IPS-15b (cell line): ENCODE measurements at regions not wholly inside any gene's neighbourhood (a gene's known extent, or its start where the extent isn't known, plus 50 kb on each side); places are given as distances from the start of the nearest gene placed in this dataset.

Experiments used
- H3K27me3 ChIP-seq: one replicate; pipeline ENCODE4 v1.6.1; 2013; ENCODE audit warnings: low read length; ENCODE audit not compliant: control insufficient read depth, insufficient read depth
- H3K36me3 ChIP-seq: one replicate; pipeline ENCODE4 v1.6.1; 2013; ENCODE audit warnings: low read length; ENCODE audit not compliant: control insufficient read depth, insufficient read depth
- H3K4me1 ChIP-seq: one replicate; pipeline ENCODE4 v1.6.1; 2013; ENCODE audit warnings: mild to moderate bottlenecking, low read length; ENCODE audit not compliant: control insufficient read depth, insufficient read depth
- H3K4me3 ChIP-seq: one replicate; pipeline ENCODE4 v1.5.1; 2013; ENCODE audit warnings: low read depth, low read length
- H3K9ac ChIP-seq: one replicate; pipeline ENCODE4 v1.6.1; 2013; ENCODE audit warnings: low read depth, mild to moderate bottlenecking, low read length
- H3K9me3 ChIP-seq: one replicate; pipeline ENCODE4 v1.6.1; 2013; ENCODE audit warnings: mild to moderate bottlenecking, low read length; ENCODE audit not compliant: control insufficient read depth, insufficient read depth

- Histone ChIP-seq H3K9ac (no peak overlapping the region), H3K36me3 (no peaks in the 10 kb centered on the region), H3K4me3 (no peak overlapping the region), H3K27me3 (no peaks in the 10 kb centered on the region), H3K4me1 (no peaks in the 10 kb centered on the region), H3K9me3 (no peaks in the 10 kb centered on the region)
Measured at GRCh38 chr3:44039006-44039405, 202.7 kb upstream of the TOPAZ1 start.

GRCh38 chr3:44041726-44042125, 200.0 kb upstream of the TOPAZ1 start:
- no peak overlapping the region for H3K9ac ChIP-seq
- H3K36me3 ChIP-seq: no peaks in the 10 kb centered on the region
- H3K4me3 ChIP-seq: no peak overlapping the region
- H3K4me1 ChIP-seq: no peaks in the 10 kb centered on the region
- H3K9me3 ChIP-seq: no peaks in the 10 kb centered on the region
- no peaks in the 10 kb centered on the region for H3K27me3 ChIP-seq

- H3K4me1 ChIP-seq: no peaks in the 10 kb centered on the region
- no peaks in the 10 kb centered on the region for H3K27me3 ChIP-seq
- H3K36me3 ChIP-seq: no peaks in the 10 kb centered on the region
- H3K9me3 ChIP-seq: no peaks in the 10 kb centered on the region
- H3K9ac ChIP-seq: no peak overlapping the region
- H3K4me3 ChIP-seq: no peak overlapping the region
Measured at GRCh38 chr3:44042772-44043171, 198.9 kb upstream of the TOPAZ1 start.

- Histone ChIP-seq H3K4me1 (no peaks in the 10 kb centered on the region), H3K9me3 (no peaks in the 10 kb centered on the region), H3K36me3 (no peaks in the 10 kb centered on the region), H3K4me3 (no peak overlapping the region), H3K9ac (no peak overlapping the region), H3K27me3 (no peaks in the 10 kb centered on the region)
Measured at GRCh38 chr3:44045476-44046275, 196.0 kb upstream of the TOPAZ1 start.

- Histone ChIP-seq H3K4me1 (no peaks in the 10 kb centered on the region), H3K9me3 (no peaks in the 10 kb centered on the region), H3K27me3 (no peaks in the 10 kb centered on the region), H3K36me3 (no peaks in the 10 kb centered on the region), H3K9ac (no peak overlapping the region), H3K4me3 (no peak overlapping the region)
Measured at GRCh38 chr3:44047796-44048195, 193.9 kb upstream of the TOPAZ1 start.

- Histone ChIP-seq H3K36me3 (no peaks in the 10 kb centered on the region), H3K9ac (no peak overlapping the region), H3K9me3 (no peaks in the 10 kb centered on the region), H3K4me3 (no peak overlapping the region), H3K4me1 (no peaks in the 10 kb centered on the region), H3K27me3 (no peaks in the 10 kb centered on the region)
Measured at GRCh38 chr3:44048196-44048924, 193.3 kb upstream of the TOPAZ1 start.

- no peaks in the 10 kb centered on the region for H3K36me3 ChIP-seq
- H3K27me3 ChIP-seq: no peaks in the 10 kb centered on the region
- no peak overlapping the region for H3K4me3 ChIP-seq
- H3K4me1 ChIP-seq: no peaks in the 10 kb centered on the region
- H3K9ac ChIP-seq: no peak overlapping the region
- no peaks in the 10 kb centered on the region for H3K9me3 ChIP-seq
Measured at GRCh38 chr3:44048949-44049348, 192.7 kb upstream of the TOPAZ1 start.

- Histone ChIP-seq H3K36me3 (no peaks in the 10 kb centered on the region), H3K9ac (no peak overlapping the region), H3K4me3 (no peak overlapping the region), H3K4me1 (no peaks in the 10 kb centered on the region), H3K27me3 (no peaks in the 10 kb centered on the region), H3K9me3 (no peaks in the 10 kb centered on the region)
Measured at GRCh38 chr3:44050101-44050500, 191.6 kb upstream of the TOPAZ1 start.

- Histone ChIP-seq H3K4me3 (no peak overlapping the region), H3K9ac (no peak overlapping the region), H3K36me3 (no peaks in the 10 kb centered on the region), H3K9me3 (no peaks in the 10 kb centered on the region), H3K27me3 (no peaks in the 10 kb centered on the region), H3K4me1 (no peaks in the 10 kb centered on the region)
Measured at GRCh38 chr3:44050867-44051266, 190.8 kb upstream of the TOPAZ1 start.

- no peak overlapping the region for H3K4me3 ChIP-seq
- no peaks in the 10 kb centered on the region for H3K9me3 ChIP-seq
- H3K36me3 ChIP-seq: no peaks in the 10 kb centered on the region
- H3K27me3 ChIP-seq: no peaks in the 10 kb centered on the region
- no peak overlapping the region for H3K9ac ChIP-seq
- H3K4me1 ChIP-seq: peaks cover 5% of the 10 kb centered on the region
Measured at GRCh38 chr3:44055951-44056350, 185.7 kb upstream of the TOPAZ1 start.

GRCh38 chr3:44056446-44057240, 185.0 kb upstream of the TOPAZ1 start:
- H3K9me3 ChIP-seq: no peaks in the 10 kb centered on the region
- H3K4me1 ChIP-seq: peaks cover 5% of the 10 kb centered on the region
- H3K27me3 ChIP-seq: no peaks in the 10 kb centered on the region
- no peak overlapping the region for H3K9ac ChIP-seq
- H3K4me3 ChIP-seq: no peak overlapping the region
- H3K36me3 ChIP-seq: no peaks in the 10 kb centered on the region
